HUES6 (cell line): ENCODE measurements at regions not wholly inside any gene's neighbourhood (a gene's known extent, or its start where the extent isn't known, plus 50 kb on each side); places are given as distances from the start of the nearest gene placed in this dataset.
"Not testable (repeated sequence)": the region's sequence is repeated elsewhere in the genome, so short reads cannot be mapped to it uniquely, and the experiment has no call there.

Experiments
- H3K27ac ChIP-seq: 2 replicates; pipeline ENCODE4 v1.7.0; 2013; ENCODE audit warnings: low read depth, mild to moderate bottlenecking, low read length, inconsistent platforms
- H3K27me3 ChIP-seq: 2 replicates; pipeline ENCODE4 v1.6.1; 2013; ENCODE audit warnings: low read length; ENCODE audit not compliant: control insufficient read depth, insufficient read depth
- H3K36me3 ChIP-seq: 2 replicates; pipeline ENCODE4 v1.6.1; 2013; ENCODE audit warnings: low read length; ENCODE audit not compliant: control insufficient read depth, insufficient read depth
- H3K4me1 ChIP-seq: 2 replicates; pipeline ENCODE4 v1.6.1; 2013; ENCODE audit warnings: low read length; ENCODE audit not compliant: control insufficient read depth, insufficient read depth
- H3K4me3 ChIP-seq: 2 replicates; pipeline ENCODE4 v1.5.1; 2013; ENCODE audit warnings: low read depth, low read length
- H3K9ac ChIP-seq: one replicate; pipeline ENCODE4 v1.6.1; 2013; ENCODE audit warnings: mild to moderate bottlenecking, low read length
- H3K9me3 ChIP-seq: 2 replicates; pipeline ENCODE4 v1.6.1; 2013; ENCODE audit warnings: low read depth, low read length; ENCODE audit not compliant: control insufficient read depth, insufficient read depth

DNA sequence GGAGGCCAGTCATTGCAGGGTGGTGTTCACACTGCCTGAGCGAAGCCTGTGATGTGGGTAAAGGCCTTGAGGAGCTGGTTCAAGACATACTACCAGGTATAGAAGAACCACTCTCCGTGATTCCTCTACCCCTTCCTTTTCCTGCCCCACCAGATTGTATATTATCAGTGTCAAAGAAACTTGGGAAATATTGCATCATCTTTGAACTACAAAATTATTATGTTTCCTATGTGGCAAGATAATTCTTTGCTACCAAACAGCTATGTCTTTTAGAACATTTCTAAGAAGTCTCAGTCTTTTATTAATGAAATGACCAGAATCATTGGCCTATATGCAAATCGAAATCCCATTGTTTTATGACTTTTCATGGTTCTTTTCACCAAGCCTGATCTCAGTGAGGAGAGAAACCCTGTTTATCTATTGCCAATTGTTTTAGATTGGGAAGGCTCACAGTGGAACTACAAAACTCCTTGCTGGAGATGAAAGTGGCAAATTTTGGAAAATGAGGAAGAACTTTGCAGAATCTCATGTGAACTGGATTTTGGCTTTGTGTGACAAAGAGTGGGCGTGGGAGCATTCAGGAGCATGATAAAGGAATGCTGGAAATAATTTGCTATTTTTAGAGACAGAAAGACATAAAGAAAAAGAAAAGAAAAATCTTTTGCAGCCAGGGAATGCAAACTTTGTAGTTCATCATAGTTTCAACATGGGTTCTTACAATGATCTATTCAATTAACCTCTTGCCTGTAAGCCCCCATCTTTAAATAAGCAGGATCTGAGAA, 286.9 kb downstream of the INSIG2 start:
- H3K4me3 ChIP-seq: no peak overlapping the region
- peaks cover 5% of the 10 kb centered on the region; the same call in 1 of the 2 replicates for H3K27me3 ChIP-seq
- H3K27ac ChIP-seq: no peak overlapping the region
- no peaks in the 10 kb centered on the region for H3K9me3 ChIP-seq
- H3K4me1 ChIP-seq: peaks cover 27% of the 10 kb centered on the region
- H3K36me3 ChIP-seq: no peaks in the 10 kb centered on the region
- H3K9ac ChIP-seq: no peak overlapping the region

DNA sequence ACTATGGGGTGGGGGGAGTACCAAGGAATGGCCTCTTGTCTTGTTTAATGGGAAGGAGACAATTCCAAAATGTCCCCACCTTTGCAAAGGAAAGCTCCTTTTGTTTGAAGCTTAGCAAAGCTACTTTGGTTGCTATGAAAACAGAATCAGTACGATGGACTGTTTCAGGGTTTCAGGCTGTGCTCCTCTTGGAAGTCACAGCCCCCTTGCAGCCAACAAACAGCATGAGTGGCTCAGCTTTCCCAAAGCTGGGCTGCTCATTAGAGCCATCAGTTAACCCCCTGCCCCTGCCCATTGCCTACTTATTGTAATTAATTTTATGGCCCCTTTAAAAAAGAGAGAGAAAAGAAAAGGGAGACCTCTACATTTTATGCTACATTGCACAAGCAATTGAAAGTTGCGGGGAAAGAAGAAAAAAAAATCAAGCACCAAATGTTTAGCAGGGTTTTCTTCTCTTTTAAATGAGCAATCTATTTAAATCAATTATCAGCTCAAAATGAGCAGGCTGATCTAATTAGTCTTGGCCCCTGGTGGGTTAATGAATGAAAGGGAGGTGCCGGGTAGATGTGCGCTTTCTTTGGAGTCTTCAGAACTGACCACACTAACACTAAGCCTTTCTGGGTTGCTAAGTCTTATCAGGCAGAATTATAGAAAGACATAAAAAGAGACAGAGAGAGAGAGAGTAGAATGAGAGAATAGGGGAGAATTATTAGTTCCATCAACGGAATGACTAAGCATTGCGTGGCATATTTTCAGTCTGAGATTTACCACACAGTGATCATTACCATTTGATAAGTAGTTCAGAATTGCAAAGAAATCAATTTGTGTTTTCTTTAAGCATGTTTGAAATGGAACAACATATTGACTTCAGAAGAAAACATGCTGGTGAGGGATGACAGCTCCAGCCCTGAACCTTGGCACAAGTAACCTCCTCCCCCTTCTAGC, 284.9 kb downstream of the INSIG2 start:
- H3K27ac ChIP-seq: no peak overlapping the region
- H3K36me3 ChIP-seq: no peaks in the 10 kb centered on the region
- peaks cover 31% of the 10 kb centered on the region for H3K4me1 ChIP-seq
- H3K27me3 ChIP-seq: peaks cover 5% of the 10 kb centered on the region; the same call in 1 of the 2 replicates
- no peak overlapping the region for H3K4me3 ChIP-seq
- H3K9ac ChIP-seq: no peak overlapping the region
- H3K9me3 ChIP-seq: no peaks in the 10 kb centered on the region

- 0 out of 2 replicates have a peak, but pooled peaks cover 2% of the 10 kb centered on the region for H3K27me3 ChIP-seq
- no peaks in the 10 kb centered on the region for H3K36me3 ChIP-seq
- H3K27ac ChIP-seq: no peak overlapping the region
- no peak overlapping the region for H3K4me3 ChIP-seq
- no peaks in the 10 kb centered on the region for H3K9me3 ChIP-seq
- H3K9ac ChIP-seq: no peak overlapping the region
- peaks cover 31% of the 10 kb centered on the region for H3K4me1 ChIP-seq
Measured at GRCh38 chr2:118371515-118371914, 283.2 kb downstream of the INSIG2 start.

DNA sequence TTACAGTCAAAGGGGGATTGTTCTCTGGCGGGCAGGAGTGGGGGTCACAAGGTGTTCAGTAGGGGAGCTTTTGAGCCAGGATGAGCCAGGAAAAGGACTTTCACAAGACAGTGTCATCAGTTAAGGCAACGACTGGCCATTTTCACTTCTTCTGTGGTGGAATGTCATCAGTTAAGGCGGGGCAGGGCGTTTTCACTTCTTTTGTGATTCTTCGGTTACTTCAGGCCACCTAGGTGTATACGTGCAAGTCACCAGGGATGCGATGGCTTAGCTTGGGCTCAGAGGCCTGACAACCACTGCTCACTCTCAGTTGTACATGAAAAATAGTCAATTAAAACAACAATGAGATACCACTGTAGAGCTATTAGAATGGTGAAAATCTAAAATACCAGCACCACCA, 281.2 kb downstream of the INSIG2 start:
- not testable (repeated sequence) for H3K9ac ChIP-seq, H3K27me3 ChIP-seq, H3K27ac ChIP-seq, H3K4me3 ChIP-seq, H3K9me3 ChIP-seq, H3K36me3 ChIP-seq
- H3K4me1 ChIP-seq: peaks cover 29% of the 10 kb centered on the region

DNA sequence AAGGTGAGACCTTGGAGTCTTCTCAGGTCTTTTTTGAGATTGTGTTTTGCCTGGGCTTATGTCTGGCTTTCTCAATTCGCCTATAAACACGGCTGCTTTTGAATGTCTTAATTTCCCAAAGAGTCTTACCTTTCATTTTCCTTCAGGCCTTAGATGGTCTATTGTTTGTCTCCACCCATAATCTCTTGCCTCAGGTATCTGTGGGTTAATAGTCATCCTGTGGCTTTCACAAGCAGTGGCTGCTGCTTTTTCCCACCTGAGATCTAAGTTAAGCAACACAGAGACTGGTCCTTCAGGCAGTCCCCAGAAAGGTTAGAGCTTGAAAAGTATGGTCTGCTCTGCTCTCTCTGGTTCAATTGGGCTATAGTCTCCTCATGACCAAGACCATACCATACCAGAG, 275.3 kb downstream of the INSIG2 start:
- Histone ChIP-seq H3K36me3 (no peaks in the 10 kb centered on the region), H3K27ac (no peak overlapping the region), H3K4me1 (no peaks in the 10 kb centered on the region), H3K9me3 (peaks cover 4% of the 10 kb centered on the region; the same call in 1 of the 2 replicates), H3K4me3 (no peak overlapping the region), H3K27me3 (no peaks in the 10 kb centered on the region), H3K9ac (no peak overlapping the region)

DNA sequence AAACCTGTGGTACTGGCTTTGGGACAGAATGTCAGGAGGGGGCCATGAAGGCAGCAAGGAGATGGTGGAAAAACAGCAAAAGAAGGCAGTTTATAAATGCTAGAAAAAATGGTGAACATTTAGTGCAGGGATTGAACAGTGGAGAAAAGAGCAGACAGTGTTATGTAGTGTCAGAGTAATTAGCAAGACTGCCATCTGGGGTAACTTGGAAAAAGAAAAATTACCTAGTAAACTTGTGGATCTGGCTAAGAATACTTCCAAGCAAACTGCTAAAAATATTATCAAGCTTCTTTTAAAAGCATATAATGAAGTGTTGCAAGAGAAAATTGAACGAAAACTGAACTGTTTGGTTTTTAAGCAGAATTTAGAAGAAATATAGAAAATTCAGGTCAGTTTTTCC, 267.8 kb downstream of the INSIG2 start:
- Histone ChIP-seq H3K4me1 (no peaks in the 10 kb centered on the region), H3K27ac (no peak overlapping the region), H3K27me3 (no peaks in the 10 kb centered on the region), H3K9me3 (peaks cover 11% of the 10 kb centered on the region; the same call in 1 of the 2 replicates), H3K4me3 (no peak overlapping the region), H3K9ac (no peak overlapping the region), H3K36me3 (no peaks in the 10 kb centered on the region)

GRCh38 chr2:118351796-118352195, 263.5 kb downstream of the INSIG2 start:
- Histone ChIP-seq H3K9ac (no peak overlapping the region), H3K4me3 (no peak overlapping the region), H3K9me3 (no peaks in the 10 kb centered on the region), H3K36me3 (no peaks in the 10 kb centered on the region), H3K4me1 (peaks cover 8% of the 10 kb centered on the region), H3K27me3 (no peaks in the 10 kb centered on the region), H3K27ac (no peak overlapping the region)

GRCh38 chr2:118350621-118351020, 262.4 kb downstream of the INSIG2 start:
- Histone ChIP-seq H3K27ac (no peak overlapping the region), H3K9ac (no peak overlapping the region), H3K4me3 (no peak overlapping the region), H3K27me3 (no peaks in the 10 kb centered on the region), H3K36me3 (no peaks in the 10 kb centered on the region), H3K9me3 (no peaks in the 10 kb centered on the region), H3K4me1 (peaks cover 12% of the 10 kb centered on the region)

- H3K4me1 ChIP-seq: peaks cover 16% of the 10 kb centered on the region
- H3K4me3 ChIP-seq: no peak overlapping the region
- no peak overlapping the region for H3K9ac ChIP-seq
- no peak overlapping the region for H3K27ac ChIP-seq
- no peaks in the 10 kb centered on the region for H3K27me3 ChIP-seq
- H3K36me3 ChIP-seq: no peaks in the 10 kb centered on the region
- no peaks in the 10 kb centered on the region for H3K9me3 ChIP-seq
Measured at GRCh38 chr2:118349365-118349764, 261.1 kb downstream of the INSIG2 start.

GRCh38 chr2:118348380-118349034, 260.2 kb downstream of the INSIG2 start:
- no peaks in the 10 kb centered on the region for H3K27me3 ChIP-seq
- no peak overlapping the region for H3K27ac ChIP-seq
- H3K9me3 ChIP-seq: no peaks in the 10 kb centered on the region

More at GRCh38 chr2:118348380-118349034, 260.2 kb downstream of the INSIG2 start:
- H3K36me3 ChIP-seq: no peaks in the 10 kb centered on the region
- peaks cover 16% of the 10 kb centered on the region for H3K4me1 ChIP-seq
- no peak overlapping the region for H3K4me3 ChIP-seq
- no peak overlapping the region for H3K9ac ChIP-seq
